Neural cell (in vitro differentiated cells): ENCODE measurements at regions not wholly inside any gene's neighbourhood (a gene's known extent, or its start where the extent isn't known, plus 50 kb on each side); places are given as distances from the start of the nearest gene placed in this dataset.

ENCODE experiments used
- H2AFZ ChIP-seq: fragments of 200-600, 300-800 bp; sonication (generic), shearing (Covaris generic); 2 replicates; pipeline ENCODE4 v1.6.0; 2014; ENCODE audit warnings: low read depth, mild to moderate bottlenecking, antibody characterized with exemption, low read length, moderate library complexity
- H3F3A ChIP-seq: fragments of 200-600 bp; shearing (Covaris generic); 2 replicates; pipeline ENCODE4 v1.6.1; 2016; ENCODE audit warnings: mild to moderate bottlenecking, moderate library complexity, mixed read lengths, antibody characterized with exemption, low read length; ENCODE audit not compliant: insufficient read depth, poor library complexity, severe bottlenecking
- H3K27ac ChIP-seq: fragments of 200-600, 300-800 bp; sonication (generic), shearing (Covaris generic); 2 replicates; pipeline ENCODE4 v1.5.1; 2014; ENCODE audit warnings: mild to moderate bottlenecking, low read length, moderate library complexity
- H3K27me3 ChIP-seq: fragments of 300-800, 200-600 bp; sonication (generic), shearing (Covaris generic); 2 replicates; pipeline ENCODE4 v1.6.0; 2014; ENCODE audit warnings: mild to moderate bottlenecking, low read depth, low read length, moderate library complexity; ENCODE audit not compliant: insufficient read depth
- H3K36me3 ChIP-seq: fragments of 300-800, 200-600 bp; sonication (generic), shearing (Covaris generic); 2 replicates; pipeline ENCODE4 v1.5.1; 2014; ENCODE audit warnings: mild to moderate bottlenecking, antibody characterized with exemption, low read length, moderate library complexity; ENCODE audit not compliant: insufficient read depth
- H3K4me2 ChIP-seq: fragments of 300-800, 200-600 bp; sonication (generic), shearing (Covaris generic); 2 replicates; pipeline ENCODE4 v1.6.0; 2014; ENCODE audit warnings: mild to moderate bottlenecking, low read length
- H3K4me3 ChIP-seq: fragments of 300-800, 200-600 bp; sonication (generic), shearing (Covaris generic); 2 replicates; pipeline ENCODE4 v1.5.1; 2014; ENCODE audit warnings: mild to moderate bottlenecking, low read length, moderate library complexity
- H3K79me2 ChIP-seq: fragments of 200-600 bp; shearing (Covaris generic); replicated peaks from 2 replicates; pipeline ENCODE4 v1.6.0; 2014; ENCODE audit warnings: mild to moderate bottlenecking, low read length, moderate library complexity; ENCODE audit not compliant: insufficient read depth
- H3K9ac ChIP-seq: fragments of 300-800, 200-600 bp; sonication (generic), shearing (Covaris generic); 2 replicates; pipeline ENCODE4 v1.6.1; 2016; ENCODE audit warnings: mild to moderate bottlenecking, low read length, mixed read lengths
- H3K9me2 ChIP-seq: fragments of 200-600 bp; shearing (Covaris generic); 2 replicates; pipeline ENCODE4 v1.6.1; 2016; ENCODE audit warnings: mild to moderate bottlenecking, low read length, mixed read lengths; ENCODE audit not compliant: insufficient read depth
- H3K9me3 ChIP-seq: fragments of 200-600, 300-800 bp; sonication (generic), shearing (Covaris generic); 2 replicates; pipeline ENCODE4 v1.6.1; 2016; ENCODE audit warnings: mild to moderate bottlenecking, mixed run types, low read length, moderate library complexity, mixed read lengths
- H4K20me1 ChIP-seq: fragments of 200-600 bp; shearing (Covaris generic); 2 replicates; pipeline ENCODE4 v1.6.1; 2016; ENCODE audit warnings: mild to moderate bottlenecking, mixed run types; ENCODE audit not compliant: insufficient read depth
- CTCF ChIP-seq: fragments of 450-650 bp; IDR thresholded peaks from 2 replicates; pipeline ENCODE4 v1.5.1; 2014; ENCODE audit warnings: antibody characterized with exemption, mild to moderate bottlenecking, moderate library complexity; ENCODE audit not compliant: poor library complexity, severe bottlenecking
- EP300 ChIP-seq: fragments of 450-650 bp; conservative IDR thresholded peaks from 2 replicates; pipeline ENCODE4 v1.6.1; 2014; ENCODE audit warnings: antibody characterized with exemption, mild to moderate bottlenecking, moderate library complexity; ENCODE audit not compliant: poor library complexity, severe bottlenecking
- EZH2 ChIP-seq: fragments of 200-600, 300-800 bp; shearing (Covaris generic), sonication (generic); IDR thresholded peaks from 2 replicates; pipeline ENCODE4 v1.6.1; 2014; ENCODE audit warnings: antibody characterized with exemption, low read length, borderline replicate concordance, mild to moderate bottlenecking; ENCODE audit not compliant: insufficient read depth, poor library complexity, severe bottlenecking
- MXI1 ChIP-seq: fragments of 450-650 bp; conservative IDR thresholded peaks from 2 replicates; pipeline ENCODE4 v1.6.1; 2014; ENCODE audit warnings: antibody characterized with exemption, mild to moderate bottlenecking; ENCODE audit not compliant: poor library complexity, severe bottlenecking
- POLR2AphosphoS5 ChIP-seq: IDR thresholded peaks from 2 replicates; pipeline ENCODE4 v1.6.1; 2012
- RAD21 ChIP-seq: fragments of 450-650 bp; conservative IDR thresholded peaks from 2 replicates; pipeline ENCODE4 v1.6.1; 2014; ENCODE audit warnings: antibody characterized with exemption, mild to moderate bottlenecking, moderate library complexity
- REST ChIP-seq: IDR thresholded peaks from 2 replicates; pipeline ENCODE4 v1.6.1; 2012; ENCODE audit warnings: borderline replicate concordance
- SMC3 ChIP-seq: fragments of 450-650 bp; conservative IDR thresholded peaks from 2 replicates; pipeline ENCODE4 v1.6.1; 2014; ENCODE audit warnings: antibody characterized with exemption, mild to moderate bottlenecking, moderate library complexity; ENCODE audit not compliant: poor library complexity
- TAF1 ChIP-seq: IDR thresholded peaks from 2 replicates; pipeline ENCODE4 v1.6.1; 2012; ENCODE audit warnings: low read depth

GRCh38 chr2:29990129-29990528 is 68.7 kb upstream of the ALK start:
- Histone ChIP-seq H3F3A (no peaks in the 10 kb centered on the region), H3K36me3 (no peaks in the 10 kb centered on the region), H2AFZ (no peak overlapping the region), H3K9me2 (no peaks in the 10 kb centered on the region), H3K79me2 (no peaks in the 10 kb centered on the region), H3K4me3 (no peak overlapping the region), H3K9ac (no peak overlapping the region), H3K4me2 (no peak overlapping the region), H3K9me3 (no peaks in the 10 kb centered on the region), H3K27ac (no peak overlapping the region), H4K20me1 (no peaks in the 10 kb centered on the region), H3K27me3 (no peaks in the 10 kb centered on the region)
- no peak for TF ChIP-seq TAF1
- peak; percentile 47 for TF ChIP-seq EP300

- H3K79me2 ChIP-seq: no peaks in the 10 kb centered on the region
- no peaks in the 10 kb centered on the region for H3K9me3 ChIP-seq
- no peak for TF ChIP-seq RAD21
- TF ChIP-seq TAF1: no peak
- no peak overlapping the region for H3K4me3 ChIP-seq
- no peaks in the 10 kb centered on the region for H3K9me2 ChIP-seq
- H2AFZ ChIP-seq: no peak overlapping the region
- H3F3A ChIP-seq: no peaks in the 10 kb centered on the region
- no peak overlapping the region for H3K9ac ChIP-seq
- no peak overlapping the region for H3K27ac ChIP-seq
- no peaks in the 10 kb centered on the region for H4K20me1 ChIP-seq
- no peak overlapping the region for H3K4me2 ChIP-seq
- no peaks in the 10 kb centered on the region for H3K36me3 ChIP-seq
- no peaks in the 10 kb centered on the region for H3K27me3 ChIP-seq
These were observed 69.7 kb upstream of the ALK start for GRCh38 chr2:29991086-29991485.

GRCh38 chr2:29995241-29995640 is 73.9 kb upstream of the ALK start:
- no peaks in the 10 kb centered on the region for H3K79me2 ChIP-seq
- no peaks in the 10 kb centered on the region for H3K9me2 ChIP-seq
- no peaks in the 10 kb centered on the region for H3K9me3 ChIP-seq
- H3K9ac ChIP-seq: no peak overlapping the region
- no peaks in the 10 kb centered on the region for H3F3A ChIP-seq
- H3K36me3 ChIP-seq: no peaks in the 10 kb centered on the region
- no peaks in the 10 kb centered on the region for H3K27me3 ChIP-seq
- H2AFZ ChIP-seq: no peak overlapping the region
- H3K4me3 ChIP-seq: no peak overlapping the region
- H4K20me1 ChIP-seq: no peaks in the 10 kb centered on the region
- no peak overlapping the region for H3K27ac ChIP-seq
- no peak overlapping the region for H3K4me2 ChIP-seq
- no peak for TF ChIP-seq REST
- no peak for TF ChIP-seq TAF1
- no peak for TF ChIP-seq RAD21
- no peak for TF ChIP-seq MXI1
- TF ChIP-seq CTCF: no peak
- no peak for TF ChIP-seq SMC3
- no peak for TF ChIP-seq EZH2
- TF ChIP-seq EP300: no peak
- no peak for TF ChIP-seq POLR2AphosphoS5
